CD14-positive monocyte (primary cell): ENCODE measurements at regions not wholly inside any gene's neighbourhood (a gene's known extent, or its start where the extent isn't known, plus 50 kb on each side); places are given as distances from the start of the nearest gene placed in this dataset.

ENCODE experiments used
- DNase-seq, 3 donors: peaks; one replicate each; pipeline ENCODE4 v3.0.0-alpha.2; 2011 to 2022
- H2AFZ ChIP-seq: 2 replicates; pipeline ENCODE4 v1.6.0; 2012; ENCODE audit warnings: mild to moderate bottlenecking, low read depth, low read length, inconsistent platforms; ENCODE audit not compliant: insufficient read depth, poor library complexity, severe bottlenecking
- H3K27ac ChIP-seq, 2 donors: 1 replicate in 1 of 2; 2 replicates in 1 of 2; pipeline ENCODE4 v1.5.1; 2012 to 2013; ENCODE audit warnings: low read length in 2 of 2, control low read depth in 1 of 2, inconsistent platforms in 1 of 2, low read depth in 1 of 2, mild to moderate bottlenecking in 1 of 2
- H3K27me3 ChIP-seq, 2 donors: one replicate each; pipeline versions ENCODE4 v1.6.0 to v1.6.1; 2011 to 2013; ENCODE audit warnings: low read length in 2 of 2; ENCODE audit not compliant: control insufficient read depth in 2 of 2, insufficient read depth in 2 of 2
- H3K36me3 ChIP-seq, 2 donors: replicated peaks in 1 of 2; 1 replicate in 1 of 2; 2 replicates in 1 of 2; pipeline versions ENCODE4 v1.5.1 to v1.6.1; 2012 to 2013; ENCODE audit warnings: low read length in 2 of 2, control low read depth in 1 of 2, inconsistent platforms in 1 of 2, mild to moderate bottlenecking in 1 of 2; ENCODE audit not compliant: insufficient read depth in 2 of 2, control insufficient read depth in 1 of 2
- H3K4me1 ChIP-seq, 2 donors: 1 replicate in 1 of 2; 2 replicates in 1 of 2; pipeline versions ENCODE4 v1.5.1 to v1.6.1; 2012 to 2013; ENCODE audit warnings: low read length in 2 of 2, control low read depth in 1 of 2, inconsistent platforms in 1 of 2, mild to moderate bottlenecking in 1 of 2, moderate library complexity in 1 of 2; ENCODE audit not compliant: insufficient read depth in 2 of 2, control insufficient read depth in 1 of 2
- H3K4me2 ChIP-seq: replicated peaks from 2 replicates; pipeline ENCODE3; 2012; ENCODE audit warnings: low read length, moderate library complexity, mild to moderate bottlenecking; ENCODE audit not compliant: poor library complexity, severe bottlenecking; ENCODE audit errors: extremely low read depth
- H3K4me3 ChIP-seq, 3 experiments: fragments of 200-600 bp in 1 of 3; sonication (generic) in 1 of 3; replicated peaks in 1 of 3; 1 replicate in 2 of 3; 2 replicates in 1 of 3; pipeline ENCODE4 v1.5.1; 2011 to 2013; ENCODE audit warnings: low read length in 3 of 3, mild to moderate bottlenecking in 3 of 3, control low read depth in 2 of 3, low read depth in 2 of 3, inconsistent platforms in 1 of 3, moderate library complexity in 1 of 3
- H3K79me2 ChIP-seq: 2 replicates; pipeline ENCODE4 v1.6.0; 2012; ENCODE audit warnings: mild to moderate bottlenecking, control low read depth, inconsistent platforms, low read length, moderate library complexity; ENCODE audit not compliant: insufficient read depth
- H3K9ac ChIP-seq: 2 replicates; pipeline ENCODE4 v1.6.0; 2017; ENCODE audit warnings: low read length, mild to moderate bottlenecking; ENCODE audit not compliant: insufficient read depth, poor library complexity, severe bottlenecking
- H3K9me3 ChIP-seq, 2 donors: replicated peaks in 1 of 2; 1 replicate in 1 of 2; 2 replicates in 1 of 2; pipeline versions ENCODE4 v1.5.1 to v1.6.1; 2012 to 2013; ENCODE audit warnings: low read length in 2 of 2, control low read depth in 1 of 2; ENCODE audit not compliant: control insufficient read depth in 1 of 2, insufficient read depth in 1 of 2
- H4K20me1 ChIP-seq: 2 replicates; pipeline ENCODE4 v1.6.0; 2012; ENCODE audit warnings: mild to moderate bottlenecking, low read length, control low read depth, moderate library complexity; ENCODE audit not compliant: insufficient read depth
- H3K27ac Mint-ChIP-seq, 7 donors: one replicate each; pipeline ENCODE4 v1.8.0; 2020; ENCODE audit warnings: mild to moderate bottlenecking in 7 of 7, mixed read lengths in 7 of 7, moderate library complexity in 6 of 7, inconsistent platforms in 2 of 7
- H3K27me3 Mint-ChIP-seq, 3 donors: one replicate each; pipeline ENCODE4 v1.8.0; 2021 to 2022; ENCODE audit warnings: low read depth in 3 of 3, mild to moderate bottlenecking in 3 of 3, mixed read lengths in 3 of 3, moderate library complexity in 3 of 3, inconsistent platforms in 1 of 3
- H3K36me3 Mint-ChIP-seq, 2 donors: one replicate each; pipeline ENCODE4 v1.8.0; 2020; ENCODE audit warnings: mixed read lengths in 2 of 2, inconsistent platforms in 1 of 2, mild to moderate bottlenecking in 1 of 2
- H3K4me1 Mint-ChIP-seq: one replicate; pipeline ENCODE4 v1.8.0; 2020; ENCODE audit warnings: mild to moderate bottlenecking, mixed read lengths
- H3K4me3 Mint-ChIP-seq, 2 donors: one replicate each; pipeline ENCODE4 v1.8.0; 2020; ENCODE audit warnings: mild to moderate bottlenecking in 2 of 2, mixed read lengths in 2 of 2, moderate library complexity in 1 of 2
- H3K9me3 Mint-ChIP-seq, 7 donors: one replicate each; pipeline ENCODE4 v1.8.0; 2020 to 2022; ENCODE audit warnings: mixed read lengths in 7 of 7, mild to moderate bottlenecking in 6 of 7, moderate library complexity in 6 of 7, inconsistent platforms in 2 of 7
- WGBS: methylation state at CpG from one replicate; pipeline ENCODE4 v1.1.5; 2013; ENCODE audit warnings: missing lambda C conversion rate; ENCODE audit not compliant: insufficient coverage; 5-methylcytosine and 5-hydroxymethylcytosine counted together
- intact Hi-C, 2 donors: fragments of 100-400 bp; cut with micrococcal nuclease; formaldehyde crosslinking; loops; one replicate each; pipeline versions ENCODE4 v1.15.0 to v1.15.1; 2023
- TF ChIP-seq, protein P1 (sequence below): fragments of 200-600 bp; IDR thresholded peaks from one replicate; pipeline ENCODE4 v1.8.0; 2022; ENCODE audit warnings: antibody characterized with exemption, mild to moderate bottlenecking

DNA sequence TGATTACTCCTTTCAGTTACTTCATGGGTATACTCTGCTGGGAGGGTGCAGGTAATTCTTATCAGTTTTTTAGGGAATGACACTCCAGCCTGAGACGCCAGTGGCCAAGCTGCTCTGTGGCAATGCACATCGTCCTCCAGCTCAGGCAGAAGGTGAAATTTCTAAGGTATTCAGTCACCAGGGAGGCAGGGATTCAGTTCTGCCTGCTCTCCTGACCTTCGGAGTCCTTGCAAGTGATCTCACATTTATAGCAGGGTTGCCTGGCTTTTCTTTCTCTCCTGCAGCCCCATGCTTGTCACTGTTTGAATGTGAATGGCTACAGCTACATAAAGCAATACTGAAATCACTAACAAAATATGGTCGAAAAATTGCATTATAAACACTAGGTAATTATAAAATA, 1447.5 kb downstream of the EFNB2 start:
- TF ChIP-seq, protein P1, sequence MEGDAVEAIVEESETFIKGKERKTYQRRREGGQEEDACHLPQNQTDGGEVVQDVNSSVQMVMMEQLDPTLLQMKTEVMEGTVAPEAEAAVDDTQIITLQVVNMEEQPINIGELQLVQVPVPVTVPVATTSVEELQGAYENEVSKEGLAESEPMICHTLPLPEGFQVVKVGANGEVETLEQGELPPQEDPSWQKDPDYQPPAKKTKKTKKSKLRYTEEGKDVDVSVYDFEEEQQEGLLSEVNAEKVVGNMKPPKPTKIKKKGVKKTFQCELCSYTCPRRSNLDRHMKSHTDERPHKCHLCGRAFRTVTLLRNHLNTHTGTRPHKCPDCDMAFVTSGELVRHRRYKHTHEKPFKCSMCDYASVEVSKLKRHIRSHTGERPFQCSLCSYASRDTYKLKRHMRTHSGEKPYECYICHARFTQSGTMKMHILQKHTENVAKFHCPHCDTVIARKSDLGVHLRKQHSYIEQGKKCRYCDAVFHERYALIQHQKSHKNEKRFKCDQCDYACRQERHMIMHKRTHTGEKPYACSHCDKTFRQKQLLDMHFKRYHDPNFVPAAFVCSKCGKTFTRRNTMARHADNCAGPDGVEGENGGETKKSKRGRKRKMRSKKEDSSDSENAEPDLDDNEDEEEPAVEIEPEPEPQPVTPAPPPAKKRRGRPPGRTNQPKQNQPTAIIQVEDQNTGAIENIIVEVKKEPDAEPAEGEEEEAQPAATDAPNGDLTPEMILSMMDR, result no peak
- Histone ChIP-seq H3K79me2 (no peaks in the 10 kb centered on the region), H3K4me3 (no peak overlapping the region), H3K27ac (no peak overlapping the region), H3K27me3 (no peaks in the 10 kb centered on the region), H2AFZ (no peak overlapping the region), H3K9me3 (no peaks in the 10 kb centered on the region), H3K4me1 (no peaks in the 10 kb centered on the region), H3K9ac (no peak overlapping the region), H3K36me3 (no peaks in the 10 kb centered on the region), H4K20me1 (no peaks in the 10 kb centered on the region), H3K4me2 (no peak overlapping the region)
- Mint-ChIP-seq H3K27ac (no peak overlapping the region), H3K36me3 (no peaks in the 10 kb centered on the region), H3K4me1 (no peaks in the 10 kb centered on the region), H3K9me3 (peaks cover 0 to 5% (median 2%) of the 10 kb centered on the region in 7 donors), H3K4me3 (no peak overlapping the region), H3K27me3 (no peaks in the 10 kb centered on the region)
- intact Hi-C loops, result no loop called here
- 97% methylated on average over 3 of the region's 4 CpGs for WGBS
- DNase-seq, result no peak

DNA sequence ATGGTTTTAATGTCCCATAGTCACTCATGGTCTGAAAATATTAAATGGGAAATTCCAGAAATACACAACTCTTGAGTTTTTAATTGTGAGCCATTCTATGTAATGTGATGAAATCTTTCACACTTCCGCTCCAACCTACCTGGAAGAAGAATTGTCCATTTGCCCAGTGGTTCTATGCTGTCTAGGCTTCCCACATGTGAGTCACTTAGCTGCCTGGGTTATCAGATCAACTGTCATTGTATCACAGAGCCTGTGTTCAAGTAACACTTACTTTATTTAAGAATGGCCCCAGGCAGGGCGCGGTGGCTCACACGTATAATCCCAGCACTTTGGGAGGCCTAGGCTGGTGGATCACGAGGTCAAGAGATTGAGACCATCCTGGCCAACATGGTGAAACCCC, 1450.5 kb downstream of the EFNB2 start:
- no peaks in the 10 kb centered on the region for H3K4me1 Mint-ChIP-seq
- H3K27ac Mint-ChIP-seq, result no peak overlapping the region
- Histone ChIP-seq H3K27ac (no peak overlapping the region), H3K79me2 (no peaks in the 10 kb centered on the region), H3K9me3 (no peaks in the 10 kb centered on the region), H3K4me2 (no peak overlapping the region), H3K36me3 (no peaks in the 10 kb centered on the region), H3K4me1 (no peaks in the 10 kb centered on the region), H2AFZ (no peak overlapping the region), H3K9ac (no peak overlapping the region), H3K27me3 (no peaks in the 10 kb centered on the region), H4K20me1 (no peaks in the 10 kb centered on the region), H3K4me3 (no peak overlapping the region)
- no peak overlapping the region for H3K4me3 Mint-ChIP-seq
- peaks cover 0 to 8% (median 2%) of the 10 kb centered on the region in 7 donors for H3K9me3 Mint-ChIP-seq
- WGBS, result 100% methylated on average over 2 of the region's 5 CpGs
- intact Hi-C loops, result no loop called here
- no peaks in the 10 kb centered on the region for H3K36me3 Mint-ChIP-seq
- no peaks in the 10 kb centered on the region for H3K27me3 Mint-ChIP-seq
- no peak for DNase-seq
- TF ChIP-seq, protein P1, result no peak
